Breast epithelium (tissue), 3 donors: ENCODE measurements at regions not wholly inside any gene's neighbourhood (a gene's known extent, or its start where the extent isn't known, plus 50 kb on each side); places are given as distances from the start of the nearest gene placed in this dataset.

ENCODE experiments used
- POLR2AphosphoS5 ChIP-seq, 3 donors: sonication (generic); formaldehyde crosslinking; IDR thresholded peaks; one replicate each; pipeline ENCODE4 v1.6.1; 2017; ENCODE audit warnings: antibody characterized with exemption in 3 of 3
- TF ChIP-seq, protein P1 (sequence below), 3 donors: fragments of 450-650 bp; IDR thresholded peaks; one replicate each; pipeline ENCODE4 v1.5.1; 2016 to 2017; ENCODE audit warnings: antibody characterized with exemption in 3 of 3, mild to moderate bottlenecking in 3 of 3, moderate library complexity in 3 of 3

DNA sequence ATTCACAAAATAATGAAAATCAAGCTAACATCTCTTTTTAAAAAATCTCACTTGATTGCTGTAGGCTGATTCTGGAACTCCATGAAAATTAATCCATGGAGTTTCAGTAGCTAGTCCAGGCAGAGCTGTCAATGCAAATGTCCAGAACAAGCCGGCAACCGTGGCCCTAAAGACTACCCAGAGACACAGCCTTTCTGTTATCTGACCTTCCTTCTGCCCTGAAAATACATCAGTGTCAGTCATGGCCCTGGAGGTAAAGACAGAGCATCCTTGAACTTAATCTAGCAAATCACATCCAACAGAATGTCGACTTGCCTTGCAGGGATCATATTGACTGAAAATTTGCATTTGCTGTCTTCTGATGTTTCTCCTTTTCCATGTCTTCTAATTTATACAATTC, 887.4 kb upstream of the B3GALT2 start:
- TF ChIP-seq, protein P1, sequence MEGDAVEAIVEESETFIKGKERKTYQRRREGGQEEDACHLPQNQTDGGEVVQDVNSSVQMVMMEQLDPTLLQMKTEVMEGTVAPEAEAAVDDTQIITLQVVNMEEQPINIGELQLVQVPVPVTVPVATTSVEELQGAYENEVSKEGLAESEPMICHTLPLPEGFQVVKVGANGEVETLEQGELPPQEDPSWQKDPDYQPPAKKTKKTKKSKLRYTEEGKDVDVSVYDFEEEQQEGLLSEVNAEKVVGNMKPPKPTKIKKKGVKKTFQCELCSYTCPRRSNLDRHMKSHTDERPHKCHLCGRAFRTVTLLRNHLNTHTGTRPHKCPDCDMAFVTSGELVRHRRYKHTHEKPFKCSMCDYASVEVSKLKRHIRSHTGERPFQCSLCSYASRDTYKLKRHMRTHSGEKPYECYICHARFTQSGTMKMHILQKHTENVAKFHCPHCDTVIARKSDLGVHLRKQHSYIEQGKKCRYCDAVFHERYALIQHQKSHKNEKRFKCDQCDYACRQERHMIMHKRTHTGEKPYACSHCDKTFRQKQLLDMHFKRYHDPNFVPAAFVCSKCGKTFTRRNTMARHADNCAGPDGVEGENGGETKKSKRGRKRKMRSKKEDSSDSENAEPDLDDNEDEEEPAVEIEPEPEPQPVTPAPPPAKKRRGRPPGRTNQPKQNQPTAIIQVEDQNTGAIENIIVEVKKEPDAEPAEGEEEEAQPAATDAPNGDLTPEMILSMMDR (IDR thresholded peaks at IDR 0.05), result no peak
- TF ChIP-seq POLR2AphosphoS5 (IDR thresholded peaks at IDR 0.05), result no peak
